ENCODE measurements at regions not wholly inside any gene's neighbourhood (a gene's known extent, or its start where the extent isn't known, plus 50 kb on each side); places are given as distances from the start of the nearest gene placed in this dataset.

DNA sequence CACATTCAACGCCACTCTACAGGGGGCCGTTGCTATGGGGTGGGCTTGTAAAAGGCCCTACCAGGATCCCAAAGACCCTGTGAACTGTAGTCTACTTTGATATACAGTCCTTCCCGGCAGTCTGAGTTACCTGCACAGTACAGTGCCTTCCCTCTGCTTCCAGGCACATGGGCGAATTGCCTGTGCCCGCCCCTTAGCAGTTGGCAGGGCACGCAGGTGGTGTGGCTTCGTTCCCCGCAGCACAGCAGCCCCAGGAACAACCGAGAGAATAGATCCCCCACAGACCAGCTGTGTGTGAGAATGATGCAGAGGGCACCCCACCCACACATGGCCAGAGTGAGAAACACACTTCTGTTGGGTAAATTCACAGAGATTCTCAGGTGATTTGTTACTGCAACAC lies 60.6 kb downstream of the MRPL57 start:
- Histone ChIP-seq H3K9me3 (replicated peaks; ENCODE audit: insufficient read depth, low read length) (no peaks in the 10 kb centered on the region), H3K9ac (ENCODE audit: low read length) (no peak overlapping the region), H3K4me2 (ENCODE audit: low read depth, low read length) (no peak overlapping the region), H3K9me2 (replicated peaks; ENCODE audit: insufficient read depth, low read length) (no peaks in the 10 kb centered on the region), H3F3A (ENCODE audit: insufficient read depth, low read length) (no peaks in the 10 kb centered on the region), H3K27ac (ENCODE audit: low read length) (no peak overlapping the region), H3K36me3 (replicated peaks; ENCODE audit: insufficient read depth, low read length) (no peaks in the 10 kb centered on the region), H4K20me1 (ENCODE audit: insufficient read depth, low read length) (no peaks in the 10 kb centered on the region), H3K27me3 (replicated peaks; ENCODE audit: insufficient read depth, low read length) (no peaks in the 10 kb centered on the region), H2AFZ (ENCODE audit: low read length) (no peak overlapping the region), H3K4me3 (ENCODE audit: low read length) (no peak overlapping the region), H3K4me1 (ENCODE audit: low read length) (no peaks in the 10 kb centered on the region), H3K79me2 (ENCODE audit: low read length) (no peaks in the 10 kb centered on the region)
- DNase-seq, result no peak
- TF ChIP-seq, protein P1, sequence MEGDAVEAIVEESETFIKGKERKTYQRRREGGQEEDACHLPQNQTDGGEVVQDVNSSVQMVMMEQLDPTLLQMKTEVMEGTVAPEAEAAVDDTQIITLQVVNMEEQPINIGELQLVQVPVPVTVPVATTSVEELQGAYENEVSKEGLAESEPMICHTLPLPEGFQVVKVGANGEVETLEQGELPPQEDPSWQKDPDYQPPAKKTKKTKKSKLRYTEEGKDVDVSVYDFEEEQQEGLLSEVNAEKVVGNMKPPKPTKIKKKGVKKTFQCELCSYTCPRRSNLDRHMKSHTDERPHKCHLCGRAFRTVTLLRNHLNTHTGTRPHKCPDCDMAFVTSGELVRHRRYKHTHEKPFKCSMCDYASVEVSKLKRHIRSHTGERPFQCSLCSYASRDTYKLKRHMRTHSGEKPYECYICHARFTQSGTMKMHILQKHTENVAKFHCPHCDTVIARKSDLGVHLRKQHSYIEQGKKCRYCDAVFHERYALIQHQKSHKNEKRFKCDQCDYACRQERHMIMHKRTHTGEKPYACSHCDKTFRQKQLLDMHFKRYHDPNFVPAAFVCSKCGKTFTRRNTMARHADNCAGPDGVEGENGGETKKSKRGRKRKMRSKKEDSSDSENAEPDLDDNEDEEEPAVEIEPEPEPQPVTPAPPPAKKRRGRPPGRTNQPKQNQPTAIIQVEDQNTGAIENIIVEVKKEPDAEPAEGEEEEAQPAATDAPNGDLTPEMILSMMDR (IDR thresholded peaks at IDR 0.05; ENCODE audit: low read length), result no peak
- TF ChIP-seq EZH2phosphoT487 (IDR thresholded peaks at IDR 0.05; ENCODE audit: low read length), result no peak
- no peak for TF ChIP-seq EZH2 (optimal IDR thresholded peaks at IDR 0.05; ENCODE audit: low read depth, low read length)

DNA sequence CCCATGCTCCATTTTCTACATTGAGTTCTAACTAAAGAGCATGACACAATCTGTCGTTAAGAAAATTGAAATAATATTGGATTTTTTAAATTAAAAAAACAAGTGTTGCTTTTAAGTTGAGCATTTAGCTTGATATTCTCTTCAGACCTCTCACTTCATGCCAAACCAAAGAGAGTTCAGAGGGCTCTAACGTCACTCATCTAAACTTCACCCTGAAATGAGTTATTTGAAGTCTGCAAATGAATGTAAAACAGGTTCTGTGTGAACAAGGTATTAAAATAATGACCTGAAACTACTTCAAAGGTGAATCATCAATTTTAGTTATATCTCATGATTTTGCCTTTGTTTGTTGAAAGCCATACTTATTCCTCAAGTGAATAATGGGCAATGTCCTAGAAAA lies 61.8 kb downstream of the MRPL57 start:
- no peak for TF ChIP-seq EZH2phosphoT487 (IDR thresholded peaks at IDR 0.05; ENCODE audit: low read length)
- TF ChIP-seq EZH2 (optimal IDR thresholded peaks at IDR 0.05; ENCODE audit: low read depth, low read length), result no peak
- no peaks in the 10 kb centered on the region for H3K27me3 ChIP-seq (replicated peaks; ENCODE audit: insufficient read depth, low read length)
- H3K9ac ChIP-seq (ENCODE audit: low read length), result no peak overlapping the region
- DNase-seq, result no peak
- H3K4me2 ChIP-seq (ENCODE audit: low read depth, low read length), result no peak overlapping the region
- no peaks in the 10 kb centered on the region for H4K20me1 ChIP-seq (ENCODE audit: insufficient read depth, low read length)
- no peaks in the 10 kb centered on the region for H3F3A ChIP-seq (ENCODE audit: insufficient read depth, low read length)
- H3K79me2 ChIP-seq (ENCODE audit: low read length), result no peaks in the 10 kb centered on the region
- H3K27ac ChIP-seq (ENCODE audit: low read length), result no peak overlapping the region
- no peaks in the 10 kb centered on the region for H3K9me3 ChIP-seq (replicated peaks; ENCODE audit: insufficient read depth, low read length)
- no peaks in the 10 kb centered on the region for H3K36me3 ChIP-seq (replicated peaks; ENCODE audit: insufficient read depth, low read length)
- no peak overlapping the region for H3K4me3 ChIP-seq (ENCODE audit: low read length)
- H3K4me1 ChIP-seq (ENCODE audit: low read length), result no peaks in the 10 kb centered on the region
- no peaks in the 10 kb centered on the region for H3K9me2 ChIP-seq (replicated peaks; ENCODE audit: insufficient read depth, low read length)
- H2AFZ ChIP-seq (ENCODE audit: low read length), result no peak overlapping the region

DNA sequence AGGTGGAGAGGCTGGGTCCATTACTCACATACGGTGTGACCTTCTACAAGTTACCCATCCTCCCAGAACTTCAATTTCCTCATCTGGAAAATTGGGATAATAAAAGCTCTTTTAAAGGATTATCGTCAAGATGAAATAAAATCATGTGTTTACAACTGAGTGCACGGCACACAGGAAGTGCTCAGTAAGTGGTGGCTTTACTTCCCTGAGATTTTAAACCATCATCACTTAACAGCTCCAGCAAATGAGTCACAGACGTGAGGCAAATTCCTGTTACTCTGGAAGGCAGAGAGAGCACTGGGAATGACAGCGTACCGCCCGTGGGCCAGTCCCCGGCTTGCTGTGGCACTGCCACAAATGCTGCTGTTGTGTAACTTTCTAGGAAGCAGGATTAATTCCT lies 64.1 kb downstream of the MRPL57 start:
- H3K9ac ChIP-seq (ENCODE audit: low read length), result no peak overlapping the region
- no peaks in the 10 kb centered on the region for H3K36me3 ChIP-seq (replicated peaks; ENCODE audit: insufficient read depth, low read length)
- no peaks in the 10 kb centered on the region for H4K20me1 ChIP-seq (ENCODE audit: insufficient read depth, low read length)
- H3F3A ChIP-seq (ENCODE audit: insufficient read depth, low read length), result no peaks in the 10 kb centered on the region
- TF ChIP-seq EZH2 (optimal IDR thresholded peaks at IDR 0.05; ENCODE audit: low read depth, low read length), result no peak
- TF ChIP-seq EZH2phosphoT487 (IDR thresholded peaks at IDR 0.05; ENCODE audit: low read length), result no peak
- TF ChIP-seq, protein P1 (IDR thresholded peaks at IDR 0.05; ENCODE audit: low read length), result no peak
- DNase-seq, result no peak
- H3K27me3 ChIP-seq (replicated peaks; ENCODE audit: insufficient read depth, low read length), result no peaks in the 10 kb centered on the region
- no peak overlapping the region for H2AFZ ChIP-seq (ENCODE audit: low read length)
- no peak overlapping the region for H3K27ac ChIP-seq (ENCODE audit: low read length)
- H3K4me3 ChIP-seq (ENCODE audit: low read length), result no peak overlapping the region
- H3K4me1 ChIP-seq (ENCODE audit: low read length), result no peaks in the 10 kb centered on the region
- H3K9me3 ChIP-seq (replicated peaks; ENCODE audit: insufficient read depth, low read length), result no peaks in the 10 kb centered on the region
- no peaks in the 10 kb centered on the region for H3K79me2 ChIP-seq (ENCODE audit: low read length)
- H3K9me2 ChIP-seq (replicated peaks; ENCODE audit: insufficient read depth, low read length), result no peaks in the 10 kb centered on the region
- no peak overlapping the region for H3K4me2 ChIP-seq (ENCODE audit: low read depth, low read length)

DNA sequence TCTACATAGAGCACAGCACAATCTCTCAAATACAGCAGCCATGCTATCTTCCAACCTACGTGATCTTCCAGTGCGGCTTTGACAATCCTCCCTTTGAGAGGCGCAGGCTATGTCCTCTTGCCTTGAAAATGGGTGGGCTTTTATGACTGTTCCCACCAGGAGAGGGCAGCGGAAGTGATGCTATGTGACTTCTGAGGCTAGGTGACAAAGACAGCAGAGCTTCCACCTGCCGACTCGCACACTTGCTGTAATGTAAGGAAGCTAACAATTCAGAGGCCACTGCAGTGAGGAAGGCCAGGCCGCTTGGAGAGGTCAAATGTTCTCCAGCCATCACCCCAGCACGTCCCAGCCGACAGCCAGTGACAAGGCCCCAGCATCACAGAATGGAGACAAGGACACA lies 65.8 kb downstream of the MRPL57 start:
- H3K27ac ChIP-seq (ENCODE audit: low read length), result no peak overlapping the region
- no peaks in the 10 kb centered on the region for H4K20me1 ChIP-seq (ENCODE audit: insufficient read depth, low read length)
- no peak overlapping the region for H3K4me3 ChIP-seq (ENCODE audit: low read length)
- H3K9me3 ChIP-seq (replicated peaks; ENCODE audit: insufficient read depth, low read length), result no peaks in the 10 kb centered on the region
- H3K4me1 ChIP-seq (ENCODE audit: low read length), result no peaks in the 10 kb centered on the region
- H3F3A ChIP-seq (ENCODE audit: insufficient read depth, low read length), result no peaks in the 10 kb centered on the region
- no peaks in the 10 kb centered on the region for H3K27me3 ChIP-seq (replicated peaks; ENCODE audit: insufficient read depth, low read length)
- no peaks in the 10 kb centered on the region for H3K9me2 ChIP-seq (replicated peaks; ENCODE audit: insufficient read depth, low read length)
- no peaks in the 10 kb centered on the region for H3K79me2 ChIP-seq (ENCODE audit: low read length)
- DNase-seq, result no peak
- H2AFZ ChIP-seq (ENCODE audit: low read length), result no peak overlapping the region
- H3K4me2 ChIP-seq (ENCODE audit: low read depth, low read length), result no peak overlapping the region
- H3K9ac ChIP-seq (ENCODE audit: low read length), result no peak overlapping the region
- H3K36me3 ChIP-seq (replicated peaks; ENCODE audit: insufficient read depth, low read length), result no peaks in the 10 kb centered on the region
- TF ChIP-seq EZH2 (optimal IDR thresholded peaks at IDR 0.05; ENCODE audit: low read depth, low read length), result no peak
- no peak for TF ChIP-seq EZH2phosphoT487 (IDR thresholded peaks at IDR 0.05; ENCODE audit: low read length)
- TF ChIP-seq, protein P1 (IDR thresholded peaks at IDR 0.05; ENCODE audit: low read length), result no peak
